ENCODE measurements at regions not wholly inside any gene's neighbourhood (a gene's known extent, or its start where the extent isn't known, plus 50 kb on each side); places are given as distances from the start of the nearest gene placed in this dataset.

- TF ChIP-seq CTCF (IDR thresholded peaks at IDR 0.05) (no peak), POLR2A (IDR thresholded peaks at IDR 0.05) (no peak), EP300 (IDR thresholded peaks at IDR 0.05) (no peak)
Observed at GRCh38 chr9:93891050-93891449, 64.1 kb downstream of the BARX1 start.
